PC-9 (cell line): ENCODE measurements at regions not wholly inside any gene's neighbourhood (a gene's known extent, or its start where the extent isn't known, plus 50 kb on each side); places are given as distances from the start of the nearest gene placed in this dataset.

Experiments
- EZH2 ChIP-seq: fragments of 200-600 bp; sonication (generic); IDR thresholded peaks from 2 replicates; pipeline ENCODE4 v1.8.0; 2017; ENCODE audit warnings: antibody characterized with exemption, low read depth
- TF ChIP-seq, protein P1 (sequence below): fragments of 200-600 bp; sonication (generic); conservative IDR thresholded peaks from 2 replicates; pipeline ENCODE4 v1.6.1; 2017; ENCODE audit warnings: mixed run types, antibody characterized with exemption, mild to moderate bottlenecking, moderate library complexity

GRCh38 chr18:78221496-78221895 is 758.1 kb upstream of the SALL3 start:
- TF ChIP-seq, protein P1, sequence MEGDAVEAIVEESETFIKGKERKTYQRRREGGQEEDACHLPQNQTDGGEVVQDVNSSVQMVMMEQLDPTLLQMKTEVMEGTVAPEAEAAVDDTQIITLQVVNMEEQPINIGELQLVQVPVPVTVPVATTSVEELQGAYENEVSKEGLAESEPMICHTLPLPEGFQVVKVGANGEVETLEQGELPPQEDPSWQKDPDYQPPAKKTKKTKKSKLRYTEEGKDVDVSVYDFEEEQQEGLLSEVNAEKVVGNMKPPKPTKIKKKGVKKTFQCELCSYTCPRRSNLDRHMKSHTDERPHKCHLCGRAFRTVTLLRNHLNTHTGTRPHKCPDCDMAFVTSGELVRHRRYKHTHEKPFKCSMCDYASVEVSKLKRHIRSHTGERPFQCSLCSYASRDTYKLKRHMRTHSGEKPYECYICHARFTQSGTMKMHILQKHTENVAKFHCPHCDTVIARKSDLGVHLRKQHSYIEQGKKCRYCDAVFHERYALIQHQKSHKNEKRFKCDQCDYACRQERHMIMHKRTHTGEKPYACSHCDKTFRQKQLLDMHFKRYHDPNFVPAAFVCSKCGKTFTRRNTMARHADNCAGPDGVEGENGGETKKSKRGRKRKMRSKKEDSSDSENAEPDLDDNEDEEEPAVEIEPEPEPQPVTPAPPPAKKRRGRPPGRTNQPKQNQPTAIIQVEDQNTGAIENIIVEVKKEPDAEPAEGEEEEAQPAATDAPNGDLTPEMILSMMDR: no peak
- no peak for TF ChIP-seq EZH2
